ENCODE measurements at regions not wholly inside any gene's neighbourhood (a gene's known extent, or its start where the extent isn't known, plus 50 kb on each side); places are given as distances from the start of the nearest gene placed in this dataset.
"Not testable (repeated sequence)": the region's sequence is repeated elsewhere in the genome, so short reads cannot be mapped to it uniquely, and the experiment has no call there.

- TF ChIP-seq EZH2 (IDR thresholded peaks at IDR 0.05; ENCODE audit: borderline replicate concordance, insufficient read depth, low read depth, low read length, poor library complexity, severe bottlenecking); CTCF (IDR thresholded peaks at IDR 0.05): not testable (repeated sequence)
Measured at GRCh38 chr4:118558188-118558587, 127.0 kb upstream of the METTL14 start.

Measured in B cell (primary cell).